H9 (cell line): ENCODE measurements at regions not wholly inside any gene's neighbourhood (a gene's known extent, or its start where the extent isn't known, plus 50 kb on each side); places are given as distances from the start of the nearest gene placed in this dataset.

Experiments used
- DNase-seq: peaks from one replicate; pipeline ENCODE4 v3.0.0-alpha.2; 2017
- H2AFZ ChIP-seq: one replicate; pipeline ENCODE4 v1.6.1; 2013; ENCODE audit warnings: mild to moderate bottlenecking, low read length, control low read depth, moderate library complexity
- H2AK5ac ChIP-seq: 2 replicates; pipeline ENCODE4 v1.6.1; 2013; ENCODE audit warnings: low read length, control low read depth, mixed read lengths; ENCODE audit not compliant: insufficient read length
- H2BK120ac ChIP-seq: one replicate; pipeline ENCODE4 v1.6.1; 2013; ENCODE audit warnings: low read depth, mild to moderate bottlenecking, low read length, control low read depth, inconsistent platforms; ENCODE audit not compliant: poor library complexity, severe bottlenecking
- H2BK12ac ChIP-seq: 2 replicates; pipeline ENCODE4 v1.6.1; 2013; ENCODE audit warnings: low read length, control low read depth, mixed read lengths, low read depth; ENCODE audit not compliant: insufficient read length
- H2BK15ac ChIP-seq: 2 replicates; pipeline ENCODE4 v1.6.1; 2013; ENCODE audit warnings: low read depth, low read length, control low read depth
- H2BK20ac ChIP-seq: one replicate; pipeline ENCODE4 v1.6.1; 2013; ENCODE audit warnings: low read depth, mild to moderate bottlenecking, low read length, control low read depth, inconsistent platforms; ENCODE audit not compliant: poor library complexity, severe bottlenecking
- H2BK5ac ChIP-seq: 2 replicates; pipeline ENCODE4 v1.6.1; 2013; ENCODE audit warnings: low read length, control low read depth, mixed read lengths; ENCODE audit not compliant: insufficient read length
- H3K14ac ChIP-seq: 2 replicates; pipeline ENCODE4 v1.6.1; 2013; ENCODE audit warnings: low read length, control low read depth; ENCODE audit not compliant: insufficient read depth
- H3K18ac ChIP-seq: 2 replicates; pipeline ENCODE4 v1.6.1; 2013; ENCODE audit warnings: low read depth, mild to moderate bottlenecking, mixed read lengths, low read length, control low read depth; ENCODE audit not compliant: insufficient read length
- H3K23ac ChIP-seq: 2 replicates; pipeline ENCODE4 v1.6.1; 2013; ENCODE audit warnings: low read length, control low read depth, mixed read lengths, low read depth; ENCODE audit not compliant: insufficient read length
- H3K23me2 ChIP-seq: 2 replicates; pipeline ENCODE4 v1.6.1; 2013; ENCODE audit warnings: low read depth, mild to moderate bottlenecking, mixed read lengths, low read length, control low read depth; ENCODE audit not compliant: insufficient read length, poor library complexity, severe bottlenecking
- H3K27ac ChIP-seq: 2 replicates; pipeline ENCODE4 v1.5.1; 2013; ENCODE audit warnings: low read length, control low read depth, mixed read lengths, low read depth; ENCODE audit not compliant: insufficient read length
- H3K27me3 ChIP-seq: 2 replicates; pipeline ENCODE4 v1.6.1; 2013; ENCODE audit warnings: low read length, control low read depth, inconsistent platforms; ENCODE audit not compliant: insufficient read depth
- H3K4ac ChIP-seq: 2 replicates; pipeline ENCODE4 v1.6.1; 2013; ENCODE audit warnings: low read depth, mild to moderate bottlenecking, control low read depth, inconsistent platforms, low read length, moderate library complexity
- H3K4me1 ChIP-seq: 2 replicates; pipeline ENCODE4 v1.6.1; 2013; ENCODE audit warnings: low read length, control low read depth, inconsistent platforms; ENCODE audit not compliant: insufficient read depth
- H3K4me2 ChIP-seq: 2 replicates; pipeline ENCODE4 v1.6.1; 2013; ENCODE audit warnings: low read length, control low read depth, mixed read lengths; ENCODE audit not compliant: insufficient read length, insufficient read depth
- H3K56ac ChIP-seq: 2 replicates; pipeline ENCODE4 v1.6.1; 2013; ENCODE audit warnings: low read depth, mild to moderate bottlenecking, mixed read lengths, low read length, control low read depth; ENCODE audit not compliant: insufficient read length
- H3K79me1 ChIP-seq: 2 replicates; pipeline ENCODE4 v1.6.1; 2013; ENCODE audit warnings: low read depth, mild to moderate bottlenecking, moderate library complexity, low read length, control low read depth, inconsistent platforms; ENCODE audit not compliant: insufficient read depth, poor library complexity, severe bottlenecking
- H3K79me2 ChIP-seq: 2 replicates; pipeline ENCODE4 v1.6.1; 2013; ENCODE audit warnings: low read length, control low read depth, inconsistent platforms; ENCODE audit not compliant: insufficient read depth
- H3K9ac ChIP-seq: 2 replicates; pipeline ENCODE4 v1.6.1; 2013; ENCODE audit warnings: low read length, control low read depth, mixed read lengths; ENCODE audit not compliant: insufficient read length; ENCODE audit errors: extremely low read depth
- H3K9me3 ChIP-seq: one replicate; pipeline ENCODE4 v1.6.1; 2013; ENCODE audit warnings: low read depth, low read length, inconsistent platforms; ENCODE audit not compliant: control insufficient read depth
- H3T11ph ChIP-seq: one replicate; pipeline ENCODE4 v1.6.1; 2013; ENCODE audit warnings: mild to moderate bottlenecking, low read length, control low read depth, inconsistent platforms
- H4K20me1 ChIP-seq: one replicate; pipeline ENCODE4 v1.6.1; 2013; ENCODE audit not compliant: control insufficient read depth, insufficient read length, insufficient read depth
- H4K5ac ChIP-seq: 2 replicates; pipeline ENCODE4 v1.6.1; 2013; ENCODE audit warnings: low read depth, mild to moderate bottlenecking, mixed read lengths, low read length, control low read depth; ENCODE audit not compliant: insufficient read length
- H4K8ac ChIP-seq: replicated peaks from 2 replicates; pipeline ENCODE4 v1.6.1; 2013; ENCODE audit warnings: low read length, control low read depth, mixed read lengths, low read depth; ENCODE audit not compliant: insufficient read length
- H4K91ac ChIP-seq: 2 replicates; pipeline ENCODE4 v1.6.1; 2013; ENCODE audit warnings: low read depth, mild to moderate bottlenecking, moderate library complexity, mixed read lengths, low read length, control low read depth; ENCODE audit not compliant: insufficient read length
- H3K27ac Mint-ChIP-seq, 3 experiments: 2 replicates in 2 of 3; 3 replicates in 1 of 3; pipeline ENCODE4 v1.8.0; 2020 to 2021; ENCODE audit warnings: mixed read lengths in 3 of 3, mild to moderate bottlenecking in 1 of 3, moderate library complexity in 1 of 3
- H3K27me3 Mint-ChIP-seq: 2 replicates; pipeline ENCODE4 v1.8.0; 2021; ENCODE audit warnings: low read depth, mild to moderate bottlenecking, moderate library complexity, mixed read lengths
- H3K36me3 Mint-ChIP-seq, 3 experiments: 2 replicates in 2 of 3; 3 replicates in 1 of 3; pipeline ENCODE4 v1.8.0; 2020 to 2021; ENCODE audit warnings: low read depth in 3 of 3, mixed read lengths in 3 of 3; ENCODE audit not compliant: insufficient read depth in 1 of 3
- H3K4me1 Mint-ChIP-seq, 2 experiments: 2 replicates each; pipeline ENCODE4 v1.8.0; 2020; ENCODE audit warnings: mixed read lengths in 2 of 2
- H3K4me3 Mint-ChIP-seq, 2 experiments: 2 replicates in 1 of 2; 3 replicates in 1 of 2; pipeline ENCODE4 v1.8.0; 2020 to 2021; ENCODE audit warnings: mild to moderate bottlenecking in 2 of 2, mixed read lengths in 2 of 2, moderate library complexity in 1 of 2
- H3K9me3 Mint-ChIP-seq, 2 experiments: 2 replicates in 1 of 2; 3 replicates in 1 of 2; pipeline ENCODE4 v1.8.0; 2020; ENCODE audit warnings: mild to moderate bottlenecking in 2 of 2, mixed read lengths in 2 of 2, moderate library complexity in 1 of 2
- CTCF ChIP-seq: fragments of 200-600 bp; sonication (generic); conservative IDR thresholded peaks from 3 replicates; pipeline ENCODE4 v1.8.0; 2021; ENCODE audit warnings: antibody characterized with exemption, mild to moderate bottlenecking
- WGBS: extraction: QIAGEN DNeasy Blood & Tissue Kit; methylation state at CpG from one replicate; pipeline ENCODE4 v1.1.7; 2013; ENCODE audit warnings: missing lambda C conversion rate, low lambda C conversion rate, mixed read lengths; ENCODE audit not compliant: insufficient read length; ENCODE audit errors: extremely low coverage; 5-methylcytosine and 5-hydroxymethylcytosine counted together

- DNase-seq: no peak
- H3K23me2 ChIP-seq: no peaks in the 10 kb centered on the region
- no peaks in the 10 kb centered on the region for H3K79me1 ChIP-seq
- no peaks in the 10 kb centered on the region for H3K79me2 ChIP-seq
- H3K4ac ChIP-seq: no peak overlapping the region
- H2BK12ac ChIP-seq: no peak overlapping the region
- Mint-ChIP-seq H3K4me3 (no peak overlapping the region), H3K4me1 (no peaks in the 10 kb centered on the region), H3K36me3 (no peaks in the 10 kb centered on the region), H3K27ac (no peak overlapping the region), H3K27me3 (no peaks in the 10 kb centered on the region), H3K9me3 (no peaks in the 10 kb centered on the region)
- no peak overlapping the region for H3T11ph ChIP-seq
- H2AK5ac ChIP-seq: no peak overlapping the region
- H3K9ac ChIP-seq: no peak overlapping the region
- H4K8ac ChIP-seq: no peak overlapping the region
- H2BK5ac ChIP-seq: no peak overlapping the region
- no peak overlapping the region for H3K27ac ChIP-seq
- no peak overlapping the region for H3K4me2 ChIP-seq
- no peaks in the 10 kb centered on the region for H3K4me1 ChIP-seq
- no peak overlapping the region for H4K91ac ChIP-seq
- H3K18ac ChIP-seq: no peak overlapping the region
- no peak overlapping the region for H3K14ac ChIP-seq
- no CpG with 5 or more reads among the region's 6 CpGs for WGBS
- no peak overlapping the region for H3K56ac ChIP-seq
- H2BK120ac ChIP-seq: no peak overlapping the region
- no peak overlapping the region for H3K23ac ChIP-seq
- no peak for TF ChIP-seq CTCF
- H3K9me3 ChIP-seq: no peaks in the 10 kb centered on the region
- no peak overlapping the region for H2BK20ac ChIP-seq
- H4K5ac ChIP-seq: no peak overlapping the region
- H2BK15ac ChIP-seq: no peak overlapping the region
- H2AFZ ChIP-seq: no peak overlapping the region
- H4K20me1 ChIP-seq: no peaks in the 10 kb centered on the region
- no peaks in the 10 kb centered on the region for H3K27me3 ChIP-seq
These were observed 152.3 kb downstream of the MAIP1 start for GRCh38 chr2:200107514-200108217.
